DND-41 (cell line): ENCODE measurements at regions not wholly inside any gene's neighbourhood (a gene's known extent, or its start where the extent isn't known, plus 50 kb on each side); places are given as distances from the start of the nearest gene placed in this dataset.

ENCODE experiments used
- EZH2 ChIP-seq: IDR thresholded peaks from 3 replicates; pipeline ENCODE4 v1.6.1; 2012; ENCODE audit warnings: borderline replicate concordance, low read depth, mild to moderate bottlenecking, moderate library complexity, low read length, inconsistent platforms; ENCODE audit not compliant: severe bottlenecking
- TF ChIP-seq, protein P1 (sequence below): IDR thresholded peaks from 2 replicates; pipeline ENCODE4 v1.5.1; 2012; ENCODE audit warnings: borderline replicate concordance, low read length, moderate library complexity, mild to moderate bottlenecking; ENCODE audit not compliant: poor library complexity, severe bottlenecking; ENCODE audit errors: extremely low read depth

DNA sequence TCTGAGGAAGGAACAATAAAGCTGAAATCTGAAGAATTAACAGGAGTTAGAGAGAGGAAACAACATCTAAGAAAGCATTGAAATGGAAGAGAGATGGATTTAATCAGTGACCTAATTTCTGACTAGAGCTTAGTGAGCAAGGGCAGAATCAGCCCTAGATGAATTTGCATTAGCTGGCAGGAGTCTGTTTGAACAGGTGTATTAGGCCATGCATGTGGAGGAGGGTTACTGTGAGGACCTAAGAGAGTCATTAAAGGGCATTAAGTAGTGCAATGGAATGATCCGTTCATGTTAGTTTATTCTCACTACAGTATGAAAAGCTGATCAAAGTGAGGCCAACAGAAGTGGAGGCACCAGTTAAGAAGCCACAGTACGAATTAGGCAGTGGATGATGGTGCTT lies 285.3 kb downstream of the GRB14 start:
- TF ChIP-seq, protein P1, sequence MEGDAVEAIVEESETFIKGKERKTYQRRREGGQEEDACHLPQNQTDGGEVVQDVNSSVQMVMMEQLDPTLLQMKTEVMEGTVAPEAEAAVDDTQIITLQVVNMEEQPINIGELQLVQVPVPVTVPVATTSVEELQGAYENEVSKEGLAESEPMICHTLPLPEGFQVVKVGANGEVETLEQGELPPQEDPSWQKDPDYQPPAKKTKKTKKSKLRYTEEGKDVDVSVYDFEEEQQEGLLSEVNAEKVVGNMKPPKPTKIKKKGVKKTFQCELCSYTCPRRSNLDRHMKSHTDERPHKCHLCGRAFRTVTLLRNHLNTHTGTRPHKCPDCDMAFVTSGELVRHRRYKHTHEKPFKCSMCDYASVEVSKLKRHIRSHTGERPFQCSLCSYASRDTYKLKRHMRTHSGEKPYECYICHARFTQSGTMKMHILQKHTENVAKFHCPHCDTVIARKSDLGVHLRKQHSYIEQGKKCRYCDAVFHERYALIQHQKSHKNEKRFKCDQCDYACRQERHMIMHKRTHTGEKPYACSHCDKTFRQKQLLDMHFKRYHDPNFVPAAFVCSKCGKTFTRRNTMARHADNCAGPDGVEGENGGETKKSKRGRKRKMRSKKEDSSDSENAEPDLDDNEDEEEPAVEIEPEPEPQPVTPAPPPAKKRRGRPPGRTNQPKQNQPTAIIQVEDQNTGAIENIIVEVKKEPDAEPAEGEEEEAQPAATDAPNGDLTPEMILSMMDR: no peak
- TF ChIP-seq EZH2: no peak
